ENCODE measurements at regions not wholly inside any gene's neighbourhood (a gene's known extent, or its start where the extent isn't known, plus 50 kb on each side); places are given as distances from the start of the nearest gene placed in this dataset.

DNA sequence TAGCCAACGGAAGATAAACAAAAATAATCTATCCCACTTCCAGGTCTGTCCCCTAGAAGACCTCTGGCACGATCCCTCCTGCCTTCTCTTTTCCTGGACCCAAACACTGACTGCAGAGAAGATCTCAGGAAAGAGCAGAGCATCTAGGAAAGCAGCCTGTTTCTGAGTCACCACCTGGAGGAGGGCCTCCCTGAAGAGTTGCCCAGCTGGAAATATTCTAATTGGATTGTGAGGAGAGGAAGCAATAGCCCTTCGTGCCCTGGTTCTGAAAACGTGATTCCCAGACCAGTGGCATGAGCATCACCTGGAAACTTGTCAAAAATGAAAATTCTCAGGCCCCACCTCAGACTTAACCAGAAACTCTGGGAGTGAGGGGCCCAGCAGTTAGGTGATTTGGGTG, 411.1 kb downstream of the SETD4 start:
- intact Hi-C loops (cut with micrococcal nuclease; ENCODE audit: unreplicated experiment): no loop called here
- no peaks in the 10 kb centered on the region for H3K9me3 ChIP-seq (ENCODE audit: low read length)
- no peak for DNase-seq (ENCODE audit: low spot score)
- H3K27me3 ChIP-seq (ENCODE audit: control insufficient read depth in 1 of 2, insufficient read depth in 2 of 2, low read length in 2 of 2): no peaks in the 10 kb centered on the region
- no peak for TF ChIP-seq TBX2 (CRISPR knock-in tag; IDR thresholded peaks at IDR 0.05; ENCODE audit: borderline replicate concordance)
- TF ChIP-seq TCF7 (IDR thresholded peaks at IDR 0.05; ENCODE audit: low read depth): no peak
- no peak for TF ChIP-seq ARID5B (CRISPR knock-in tag; IDR thresholded peaks at IDR 0.05)
- no peak for FAIRE-seq
- H4K20me1 ChIP-seq (ENCODE audit: insufficient read depth, low read length): no peaks in the 10 kb centered on the region
- ATAC-seq: no peak
- no peak overlapping the region for H3K9ac ChIP-seq (ENCODE audit: insufficient read depth, low read depth, low read length)
- BruUV-seq (replicated peaks): no TSS peak
- no peaks in the 10 kb centered on the region for H3K4me1 ChIP-seq (ENCODE audit: insufficient read depth, low read length)
- CTCF ChIA-PET (ENCODE audit: low intra/inter-chr PET ratio, low total read pairs): no interaction called here
- H3K27ac ChIP-seq (ENCODE audit: extremely low read length, insufficient read depth, low read length): no peak overlapping the region
- 21% methylated on average over 4 of the region's 4 CpGs for WGBS (ENCODE audit: low lambda C conversion rate)
- POLR2A ChIA-PET: no interaction called here
- no peaks in the 10 kb centered on the region for H3K36me3 ChIP-seq (replicated peaks in 1 of 2; ENCODE audit: control insufficient read depth in 1 of 2, insufficient read depth in 2 of 2, low read length in 2 of 2)
- H3K79me2 ChIP-seq (ENCODE audit: insufficient read depth, low read length): no peaks in the 10 kb centered on the region
- no peak overlapping the region for H2AFZ ChIP-seq (ENCODE audit: low read length)
- in situ Hi-C loops (cut with HindIII; ENCODE audit: extremely low pct_ligation_motif_present, low pct_unique_long_range_greater_than_20kb): no loop called here
- H3K4me2 ChIP-seq (ENCODE audit: low read depth, low read length): no peak overlapping the region
- no peak overlapping the region for H3K4me3 ChIP-seq (replicated peaks in 1 of 3; ENCODE audit: insufficient read depth in 1 of 3, low read depth in 2 of 3, low read length in 3 of 3)

- Histone ChIP-seq H3K79me2 (ENCODE audit: insufficient read depth, low read length) (no peaks in the 10 kb centered on the region), H3K27ac (ENCODE audit: extremely low read length, insufficient read depth, low read length) (no peak overlapping the region), H3K4me1 (ENCODE audit: insufficient read depth, low read length) (no peaks in the 10 kb centered on the region), H3K4me3 (replicated peaks in 1 of 3; ENCODE audit: insufficient read depth in 1 of 3, low read depth in 2 of 3, low read length in 3 of 3) (no peak overlapping the region), H2AFZ (ENCODE audit: low read length) (no peak overlapping the region), H4K20me1 (ENCODE audit: insufficient read depth, low read length) (no peaks in the 10 kb centered on the region), H3K4me2 (ENCODE audit: low read depth, low read length) (no peak overlapping the region), H3K27me3 (ENCODE audit: control insufficient read depth in 1 of 2, insufficient read depth in 2 of 2, low read length in 2 of 2) (no peaks in the 10 kb centered on the region), H3K9me3 (ENCODE audit: low read length) (no peaks in the 10 kb centered on the region), H3K36me3 (replicated peaks in 1 of 2; ENCODE audit: control insufficient read depth in 1 of 2, insufficient read depth in 2 of 2, low read length in 2 of 2) (no peaks in the 10 kb centered on the region), H3K9ac (ENCODE audit: insufficient read depth, low read depth, low read length) (no peak overlapping the region)
- ChIA-PET CTCF (ENCODE audit: low intra/inter-chr PET ratio, low total read pairs) (no interaction called here), POLR2A (no interaction called here)
- FAIRE-seq: no peak
- TF ChIP-seq ZNF790 (CRISPR knock-in tag; IDR thresholded peaks at IDR 0.05; ENCODE audit: borderline replicate concordance) (no peak), ZNF232 (CRISPR knock-in tag; IDR thresholded peaks at IDR 0.05; ENCODE audit: borderline replicate concordance) (no peak)
- TF ChIP-seq, protein P1, sequence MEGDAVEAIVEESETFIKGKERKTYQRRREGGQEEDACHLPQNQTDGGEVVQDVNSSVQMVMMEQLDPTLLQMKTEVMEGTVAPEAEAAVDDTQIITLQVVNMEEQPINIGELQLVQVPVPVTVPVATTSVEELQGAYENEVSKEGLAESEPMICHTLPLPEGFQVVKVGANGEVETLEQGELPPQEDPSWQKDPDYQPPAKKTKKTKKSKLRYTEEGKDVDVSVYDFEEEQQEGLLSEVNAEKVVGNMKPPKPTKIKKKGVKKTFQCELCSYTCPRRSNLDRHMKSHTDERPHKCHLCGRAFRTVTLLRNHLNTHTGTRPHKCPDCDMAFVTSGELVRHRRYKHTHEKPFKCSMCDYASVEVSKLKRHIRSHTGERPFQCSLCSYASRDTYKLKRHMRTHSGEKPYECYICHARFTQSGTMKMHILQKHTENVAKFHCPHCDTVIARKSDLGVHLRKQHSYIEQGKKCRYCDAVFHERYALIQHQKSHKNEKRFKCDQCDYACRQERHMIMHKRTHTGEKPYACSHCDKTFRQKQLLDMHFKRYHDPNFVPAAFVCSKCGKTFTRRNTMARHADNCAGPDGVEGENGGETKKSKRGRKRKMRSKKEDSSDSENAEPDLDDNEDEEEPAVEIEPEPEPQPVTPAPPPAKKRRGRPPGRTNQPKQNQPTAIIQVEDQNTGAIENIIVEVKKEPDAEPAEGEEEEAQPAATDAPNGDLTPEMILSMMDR (CRISPR knock-in tag; IDR thresholded peaks at IDR 0.05): 0 out of 2 replicates have a peak, but pooled peaks have one; percentile 5
- no peak for ATAC-seq
- no peak for DNase-seq (ENCODE audit: low spot score)
- no TSS peak for BruUV-seq (replicated peaks)
- WGBS (ENCODE audit: low lambda C conversion rate): 89% methylated on average over 1 of the region's 2 CpGs
- in situ Hi-C loops (cut with HindIII; ENCODE audit: extremely low pct_ligation_motif_present, low pct_unique_long_range_greater_than_20kb) (no loop called here), intact Hi-C loops (cut with micrococcal nuclease; ENCODE audit: unreplicated experiment) (no loop called here)
Observed at GRCh38 chr21:35648512-35648911, 411.8 kb downstream of the SETD4 start.

All from HepG2 (cell line).